ENCODE measurements at regions not wholly inside any gene's neighbourhood (a gene's known extent, or its start where the extent isn't known, plus 50 kb on each side); places are given as distances from the start of the nearest gene placed in this dataset.

GRCh38 chr13:39874331-39875053, 219.0 kb downstream of the COG6 start:
- TF ChIP-seq SUZ12 (IDR thresholded peaks at IDR 0.05; ENCODE audit: extremely low read depth, insufficient read depth, insufficient read length) (no peak), ZNF274 (IDR thresholded peaks at IDR 0.05; ENCODE audit: low read depth, low read length) (no peak)
